ENCODE measurements at regions not wholly inside any gene's neighbourhood (a gene's known extent, or its start where the extent isn't known, plus 50 kb on each side); places are given as distances from the start of the nearest gene placed in this dataset.

- no peak for DNase-seq (ENCODE audit: low read depth)
Measured at GRCh38 chr7:52146871-52147634, 830.4 kb upstream of the COBL start.

DNA sequence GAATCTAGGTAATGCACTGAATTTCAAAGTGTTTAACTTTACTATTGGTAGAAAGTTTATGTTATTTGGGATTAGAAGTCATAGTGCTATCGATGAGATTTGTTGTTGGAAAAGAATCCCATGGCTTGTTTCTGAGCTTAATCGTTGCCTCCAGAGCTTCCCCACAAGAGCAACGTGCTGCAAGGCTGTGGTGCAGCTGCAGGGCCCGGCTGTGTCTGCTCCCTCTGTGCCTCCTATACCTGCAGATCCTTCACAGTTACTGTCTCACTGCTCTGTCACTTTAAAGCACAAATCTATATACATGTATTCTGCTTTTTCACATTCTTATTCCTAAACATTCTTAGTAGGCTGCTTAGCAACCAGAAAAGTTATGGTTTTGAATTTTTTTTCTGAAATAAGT is 826.6 kb upstream of the COBL start:
- DNase-seq (ENCODE audit: low read depth) = no peak

DNA sequence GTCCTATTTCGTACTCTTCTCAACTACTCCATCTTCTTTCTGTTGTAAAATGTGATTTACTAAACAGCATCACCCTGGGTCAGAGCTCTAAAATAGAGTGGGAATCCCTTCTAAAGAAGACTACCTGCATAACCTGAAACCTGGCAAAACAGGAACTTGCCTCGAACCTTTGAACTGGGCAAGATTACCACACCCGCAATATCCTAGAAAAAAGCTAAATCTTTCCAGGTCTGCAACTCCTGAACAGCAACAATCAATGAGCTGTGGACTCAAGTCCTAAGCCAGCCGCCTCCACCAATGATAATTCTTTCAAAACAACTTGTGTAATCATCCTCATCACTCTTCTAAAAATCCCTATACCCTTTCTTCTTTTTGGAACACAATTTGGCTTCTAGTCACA is 824.2 kb upstream of the COBL start:
- no peak for DNase-seq (ENCODE audit: low read depth)

GRCh38 chr7:52135403-52135802 is 818.8 kb upstream of the COBL start:
- DNase-seq (ENCODE audit: low read depth) = no peak

DNA sequence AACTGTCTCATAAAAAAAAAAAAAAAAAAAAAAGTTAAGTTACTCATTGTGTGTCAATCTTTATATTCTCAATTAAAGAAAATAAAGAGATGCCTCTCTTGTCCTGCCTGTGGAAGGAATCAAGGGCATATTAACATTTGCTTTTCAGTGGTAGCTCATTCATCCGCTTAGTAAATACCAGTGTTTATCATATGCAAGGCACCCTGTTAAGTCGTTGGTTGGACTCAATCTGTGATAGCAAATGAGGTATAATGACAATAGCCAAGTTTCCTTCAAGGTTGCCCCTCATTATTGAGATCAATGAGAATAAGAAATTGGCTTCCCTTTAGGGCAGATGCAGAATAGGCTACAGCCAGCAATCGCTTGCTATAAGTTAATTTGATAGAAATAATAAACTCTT is 812.7 kb upstream of the COBL start:
- DNase-seq (ENCODE audit: low read depth) = no peak

DNA sequence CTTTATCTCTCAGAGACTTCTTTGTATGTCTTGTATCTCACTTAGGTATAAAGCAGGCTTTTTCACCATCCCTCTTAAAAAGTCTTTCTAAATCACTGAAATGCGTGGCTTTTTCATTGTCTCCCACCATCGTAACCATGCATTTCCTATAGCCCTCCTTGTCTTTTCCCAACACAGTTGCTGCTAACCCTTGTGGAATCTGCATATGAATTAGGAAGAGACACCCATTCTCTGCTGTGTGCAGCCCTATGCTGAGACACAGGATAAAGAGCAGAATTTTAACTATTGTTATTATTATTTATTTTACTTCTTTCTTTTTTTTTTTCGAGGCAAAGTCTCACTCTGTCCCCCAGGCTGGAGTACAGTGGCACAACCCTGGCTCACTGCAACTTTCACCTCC is 804.3 kb upstream of the COBL start:
- no peak for DNase-seq (ENCODE audit: low read depth)

GRCh38 chr7:52119537-52119936 is 802.9 kb upstream of the COBL start:
- DNase-seq (ENCODE audit: low read depth) = no peak

GRCh38 chr7:52114509-52114908 is 797.9 kb upstream of the COBL start:
- no peak for DNase-seq (ENCODE audit: low read depth)

DNA sequence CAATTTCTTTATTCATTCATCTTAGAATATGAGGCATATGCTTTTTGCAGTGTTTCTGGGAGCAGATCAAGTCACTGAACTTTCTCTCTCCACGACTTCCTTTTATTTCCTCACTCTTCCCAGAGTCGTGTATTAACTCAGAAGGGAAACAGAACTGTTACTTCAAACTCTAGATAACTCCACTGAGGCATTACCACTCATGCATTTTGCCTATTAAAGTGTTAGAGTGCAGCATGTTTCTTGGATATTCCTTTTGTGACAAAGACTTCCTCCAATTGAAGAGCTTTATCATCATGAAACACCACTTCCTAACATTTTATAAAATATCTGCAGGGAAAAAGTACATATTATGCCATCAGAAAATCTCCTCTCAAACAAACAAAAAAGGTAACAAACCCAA is 797.4 kb upstream of the COBL start:
- DNase-seq (ENCODE audit: low read depth) = no peak

- DNase-seq (ENCODE audit: low read depth) = no peak
Measured at GRCh38 chr7:52107355-52107754, 790.7 kb upstream of the COBL start.

DNA sequence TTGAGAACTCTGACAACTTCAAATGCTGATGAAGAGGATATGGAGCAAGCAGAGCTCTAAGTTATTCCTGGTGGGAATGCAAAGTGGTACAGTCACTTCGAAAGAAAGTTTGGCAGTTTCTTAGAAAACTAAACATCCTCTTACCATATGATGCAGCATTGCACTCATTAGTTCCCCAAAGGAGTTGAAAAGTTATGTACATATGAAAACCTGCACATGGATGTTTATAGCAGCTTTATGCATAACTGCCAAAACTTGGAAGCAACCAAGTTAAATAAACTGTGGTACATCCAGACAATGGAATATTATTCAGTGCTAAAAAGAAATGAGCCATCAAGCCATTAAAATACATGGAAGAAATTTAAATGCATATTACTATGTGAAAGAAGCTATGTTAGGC is 779.3 kb upstream of the COBL start:
- DNase-seq (ENCODE audit: low read depth) = no peak

- DNase-seq (ENCODE audit: low read depth) = no peak
Measured at GRCh38 chr7:52091996-52092395, 775.4 kb upstream of the COBL start.

DNA sequence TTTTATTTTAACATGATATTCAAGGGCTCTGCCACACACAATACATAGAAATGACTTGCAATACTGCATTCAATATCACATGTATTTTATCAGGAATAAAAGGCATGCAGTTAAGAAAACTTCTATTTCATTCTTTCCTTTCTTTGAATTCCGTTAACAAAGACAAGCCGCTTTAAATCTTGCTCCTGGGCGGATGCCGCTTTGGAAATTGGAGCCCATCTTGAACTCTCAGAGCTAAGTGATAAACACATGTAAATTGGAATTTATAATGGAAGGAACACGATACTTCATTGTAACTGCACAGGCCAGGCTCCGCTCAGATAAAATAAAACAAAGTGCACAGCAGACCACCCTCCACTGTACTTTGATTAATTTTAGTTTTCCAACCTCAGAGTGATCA is 774.5 kb upstream of the COBL start:
- DNase-seq (ENCODE audit: low read depth) = no peak

- DNase-seq (ENCODE audit: low read depth) = no peak
Measured at GRCh38 chr7:52088008-52088901, 771.6 kb upstream of the COBL start.

GRCh38 chr7:52085610-52086009 is 769.0 kb upstream of the COBL start:
- no peak for DNase-seq (ENCODE audit: low read depth)

DNA sequence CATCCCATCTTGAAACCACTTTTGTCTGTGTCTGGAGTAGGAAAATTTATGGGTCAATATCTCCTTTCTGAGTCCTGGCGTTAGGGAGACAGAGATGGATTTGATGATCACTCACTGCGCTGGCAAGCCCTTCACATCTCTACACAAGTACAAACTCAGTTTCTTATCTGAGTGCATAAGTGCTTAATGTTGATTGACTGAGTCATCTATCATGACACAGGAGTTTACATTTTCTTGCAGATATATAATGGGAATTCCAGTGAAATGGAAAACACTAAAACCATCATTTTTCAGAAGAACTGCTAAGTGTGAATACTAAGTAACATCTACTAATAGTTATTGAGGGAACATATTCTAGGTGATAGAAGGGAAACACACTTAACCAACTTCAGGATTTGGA is 763.9 kb upstream of the COBL start:
- DNase-seq (ENCODE audit: low read depth) = no peak

- no peak for DNase-seq (ENCODE audit: low read depth)
Measured at GRCh38 chr7:52079726-52080125, 763.1 kb upstream of the COBL start.

DNA sequence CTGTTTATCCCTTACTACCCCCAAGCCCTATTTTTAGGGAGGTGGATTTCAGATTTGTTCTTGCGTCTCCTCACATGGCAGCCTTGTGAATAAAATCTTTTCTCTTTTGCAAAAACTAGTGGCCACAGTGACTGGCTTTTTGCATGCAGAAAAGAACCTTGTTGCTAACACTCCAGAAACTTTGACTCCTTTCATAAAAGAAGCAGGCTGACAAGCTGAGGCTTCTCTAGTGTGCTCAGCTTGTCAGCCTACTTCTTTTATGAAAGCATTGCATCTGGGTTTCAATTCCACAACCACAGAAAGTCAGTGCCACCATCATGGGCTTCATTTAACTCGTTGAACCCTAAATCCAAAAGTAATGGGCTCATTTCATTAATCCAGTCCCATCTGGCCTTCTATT is 761.0 kb upstream of the COBL start:
- DNase-seq (ENCODE audit: low read depth) = no peak

- DNase-seq (ENCODE audit: low read depth) = no peak
Measured at GRCh38 chr7:52074912-52075311, 758.3 kb upstream of the COBL start.

GRCh38 chr7:52074071-52074470 is 757.5 kb upstream of the COBL start:
- DNase-seq (ENCODE audit: low read depth) = no peak

GRCh38 chr7:52071744-52072143 is 755.1 kb upstream of the COBL start:
- no peak for DNase-seq (ENCODE audit: low read depth)

DNA sequence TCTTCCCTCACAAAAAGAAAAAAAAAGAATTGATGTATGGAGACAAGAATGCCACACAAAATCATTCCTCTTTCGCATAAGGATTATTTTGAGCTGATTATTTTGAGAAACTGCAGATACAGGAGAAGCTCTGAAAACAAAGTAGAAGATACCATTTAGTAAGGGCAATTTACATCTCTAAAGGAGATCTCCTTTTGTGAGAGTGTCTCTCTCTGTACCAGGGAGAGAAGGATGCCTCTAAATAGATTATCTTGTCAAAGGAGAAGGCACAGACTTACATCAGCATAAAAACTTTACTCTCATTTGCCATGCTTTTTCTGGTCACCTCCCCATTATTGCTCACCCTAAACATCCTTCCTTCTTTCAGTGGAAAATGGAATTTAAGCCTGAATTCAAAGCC is 747.9 kb upstream of the COBL start:
- no peak for DNase-seq (ENCODE audit: low read depth)

GRCh38 chr7:52061666-52062065 is 745.1 kb upstream of the COBL start:
- no peak for DNase-seq (ENCODE audit: low read depth)

- DNase-seq (ENCODE audit: low read depth) = no peak
Measured at GRCh38 chr7:52053525-52053924, 736.9 kb upstream of the COBL start.
